BJ (cell line): ENCODE measurements at regions not wholly inside any gene's neighbourhood (a gene's known extent, or its start where the extent isn't known, plus 50 kb on each side); places are given as distances from the start of the nearest gene placed in this dataset.

Experiments used
- CTCF ChIA-PET: fragments of 350-600 bp; formaldehyde crosslinking; extraction: SDS; loops from one replicate; lab custom pipeline; 2021; ENCODE audit warnings: antibody characterized with exemption, inconsistent platforms; lab: Yijun Ruan, JAX
- POLR2A ChIA-PET: fragments of 300-600 bp; sonication (Branson Sonifier 250); formaldehyde crosslinking; extraction: SDS; loops from one replicate; lab custom pipeline; 2021; ENCODE audit warnings: antibody characterized with exemption; lab: Charles Lee
- DNase-seq: peaks from one replicate; pipeline ENCODE4 v3.0.0-alpha.2; 2011; ENCODE audit warnings: low read depth
- H3K27me3 ChIP-seq: 2 replicates; pipeline ENCODE4 v1.6.0; 2011; ENCODE audit warnings: low read length; ENCODE audit not compliant: control insufficient read depth, insufficient read depth
- H3K36me3 ChIP-seq: 2 replicates; pipeline ENCODE4 v1.5.1; 2011; ENCODE audit warnings: low read length; ENCODE audit not compliant: control insufficient read depth, insufficient read depth
- H3K4me3 ChIP-seq: 2 replicates; pipeline ENCODE4 v1.5.1; 2011; ENCODE audit warnings: low read depth, mild to moderate bottlenecking, control low read depth, low read length
- TF ChIP-seq, protein P1 (sequence below): IDR thresholded peaks from 2 replicates; pipeline ENCODE4 v1.5.1; 2011; ENCODE audit warnings: low read depth, mild to moderate bottlenecking, control low read depth, inconsistent platforms, low read length, moderate library complexity; ENCODE audit not compliant: insufficient read depth

- TF ChIP-seq, protein P1, sequence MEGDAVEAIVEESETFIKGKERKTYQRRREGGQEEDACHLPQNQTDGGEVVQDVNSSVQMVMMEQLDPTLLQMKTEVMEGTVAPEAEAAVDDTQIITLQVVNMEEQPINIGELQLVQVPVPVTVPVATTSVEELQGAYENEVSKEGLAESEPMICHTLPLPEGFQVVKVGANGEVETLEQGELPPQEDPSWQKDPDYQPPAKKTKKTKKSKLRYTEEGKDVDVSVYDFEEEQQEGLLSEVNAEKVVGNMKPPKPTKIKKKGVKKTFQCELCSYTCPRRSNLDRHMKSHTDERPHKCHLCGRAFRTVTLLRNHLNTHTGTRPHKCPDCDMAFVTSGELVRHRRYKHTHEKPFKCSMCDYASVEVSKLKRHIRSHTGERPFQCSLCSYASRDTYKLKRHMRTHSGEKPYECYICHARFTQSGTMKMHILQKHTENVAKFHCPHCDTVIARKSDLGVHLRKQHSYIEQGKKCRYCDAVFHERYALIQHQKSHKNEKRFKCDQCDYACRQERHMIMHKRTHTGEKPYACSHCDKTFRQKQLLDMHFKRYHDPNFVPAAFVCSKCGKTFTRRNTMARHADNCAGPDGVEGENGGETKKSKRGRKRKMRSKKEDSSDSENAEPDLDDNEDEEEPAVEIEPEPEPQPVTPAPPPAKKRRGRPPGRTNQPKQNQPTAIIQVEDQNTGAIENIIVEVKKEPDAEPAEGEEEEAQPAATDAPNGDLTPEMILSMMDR, result no peak
- no peaks in the 10 kb centered on the region for H3K27me3 ChIP-seq
- no peak for DNase-seq
- POLR2A ChIA-PET, result no interaction called here
- CTCF ChIA-PET, result no interaction called here
- H3K4me3 ChIP-seq, result no peak overlapping the region
- H3K36me3 ChIP-seq, result no peaks in the 10 kb centered on the region
Measured at GRCh38 chr11:95337175-95337957, 106.4 kb upstream of the SESN3 start.

- no peak for DNase-seq
- Histone ChIP-seq H3K4me3 (no peak overlapping the region), H3K27me3 (no peaks in the 10 kb centered on the region), H3K36me3 (no peaks in the 10 kb centered on the region)
- TF ChIP-seq, protein P1, result no peak
- POLR2A ChIA-PET, result no interaction called here
- CTCF ChIA-PET, result no interaction called here
Measured at GRCh38 chr11:95335989-95336388, 105.0 kb upstream of the SESN3 start.

DNA sequence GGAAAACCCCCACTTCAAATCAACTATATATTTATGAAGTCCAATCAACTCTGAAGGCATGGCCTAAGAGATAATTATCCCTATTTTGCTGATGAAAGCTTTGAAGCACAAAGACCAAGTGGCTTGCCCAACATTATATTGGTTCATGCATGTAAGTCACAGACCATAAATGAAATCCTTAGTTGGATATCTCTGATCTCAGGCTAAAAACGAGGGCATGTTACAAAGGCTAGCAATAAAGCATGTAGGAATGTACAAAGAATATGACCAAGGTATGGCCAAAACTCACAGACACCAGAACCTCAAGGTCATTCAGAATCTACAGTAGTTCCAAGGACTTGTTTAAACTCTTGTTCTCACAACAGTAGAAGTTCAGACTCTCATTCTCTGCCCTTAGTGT is 100.2 kb upstream of the SESN3 start:
- TF ChIP-seq, protein P1, result no peak
- ChIA-PET CTCF (no interaction called here), POLR2A (no interaction called here)
- Histone ChIP-seq H3K4me3 (no peak overlapping the region), H3K36me3 (no peaks in the 10 kb centered on the region), H3K27me3 (peaks cover 2% of the 10 kb centered on the region; the same call in 1 of the 2 replicates)
- no peak for DNase-seq

DNA sequence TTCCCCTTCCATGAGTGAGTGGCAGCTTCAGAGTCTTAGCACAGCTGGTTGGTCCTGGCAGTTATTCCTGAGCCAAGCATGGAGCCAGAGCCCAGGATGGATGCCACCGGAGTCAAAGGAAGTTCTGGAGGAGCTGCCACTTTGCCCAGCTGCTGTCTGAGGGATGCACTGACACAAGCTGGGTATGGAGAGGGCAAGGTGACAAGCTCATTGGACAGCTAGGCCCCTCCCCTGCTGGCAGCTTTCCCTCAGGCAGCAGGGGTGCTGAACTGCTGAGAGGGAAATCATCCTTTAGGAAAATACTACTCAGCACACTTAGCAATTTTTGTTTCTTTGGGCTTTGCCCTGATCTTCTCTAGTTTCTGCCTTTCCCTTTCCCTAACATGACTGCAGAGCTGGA is 99.3 kb upstream of the SESN3 start:
- POLR2A ChIA-PET, result no interaction called here
- Histone ChIP-seq H3K27me3 (peaks cover 2% of the 10 kb centered on the region; the same call in 1 of the 2 replicates), H3K4me3 (no peak overlapping the region), H3K36me3 (no peaks in the 10 kb centered on the region)
- no peak for DNase-seq
- CTCF ChIA-PET, result no interaction called here
- TF ChIP-seq, protein P1, result no peak

- peaks cover 2% of the 10 kb centered on the region; the same call in 1 of the 2 replicates for H3K27me3 ChIP-seq
- DNase-seq, result no peak
- POLR2A ChIA-PET, result no interaction called here
- no peaks in the 10 kb centered on the region for H3K36me3 ChIP-seq
- H3K4me3 ChIP-seq, result no peak overlapping the region
- TF ChIP-seq, protein P1, result no peak
- CTCF ChIA-PET, result no interaction called here
Measured at GRCh38 chr11:95327273-95327948, 96.4 kb upstream of the SESN3 start.
